Body of pancreas (tissue), 4 donors: ENCODE measurements at regions not wholly inside any gene's neighbourhood (a gene's known extent, or its start where the extent isn't known, plus 50 kb on each side); places are given as distances from the start of the nearest gene placed in this dataset.

ENCODE experiments used
- CTCF ChIP-seq, 7 experiments: fragments of 450-650 bp in 4 of 7; fragments of 200-600 bp in 3 of 7; sonication (generic) in 3 of 7; IDR thresholded peaks; one replicate each; pipeline ENCODE4 v1.5.1; 2016 to 2019; ENCODE audit warnings: antibody characterized with exemption in 7 of 7
- POLR2A ChIP-seq, 3 donors: fragments of 450-650 bp; IDR thresholded peaks; one replicate each; pipeline ENCODE4 v1.6.1; 2016; ENCODE audit warnings: antibody characterized with exemption in 3 of 3, mild to moderate bottlenecking in 2 of 3

- TF ChIP-seq POLR2A (IDR thresholded peaks at IDR 0.05) (no peak), CTCF (IDR thresholded peaks at IDR 0.05) (no peak)
Observed at GRCh38 chr3:124203292-124203691, 211.4 kb upstream of the ROPN1 start.
